NOMO-1 (cell line): ENCODE measurements at regions not wholly inside any gene's neighbourhood (a gene's known extent, or its start where the extent isn't known, plus 50 kb on each side); places are given as distances from the start of the nearest gene placed in this dataset.

Experiments used
- DNase-seq, 2 experiments: peaks; one replicate each; lab custom pipeline; 2025; ENCODE audit not compliant: unreplicated experiment in 2 of 2; lab: John Stamatoyannopoulos, UW

DNA sequence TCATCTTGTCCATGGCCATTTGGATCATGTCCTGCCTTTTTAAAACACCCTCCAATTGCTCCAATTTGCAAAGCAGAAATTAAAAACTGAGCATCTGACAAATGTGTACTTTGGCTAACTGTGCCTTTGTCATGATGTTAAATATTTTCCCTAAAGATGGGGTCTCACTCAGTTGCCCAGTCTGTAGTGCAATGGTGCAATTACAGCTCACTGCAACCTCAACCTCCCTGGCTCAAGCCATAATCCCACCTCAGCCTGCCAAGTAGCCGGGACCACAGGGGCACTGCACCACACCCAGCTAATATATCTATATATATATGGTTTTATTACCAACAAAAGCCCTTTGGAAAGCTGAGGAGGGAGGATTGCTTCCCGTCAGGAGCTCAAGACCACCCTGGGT, 782.7 kb downstream of the UQCRFS1 start:
- DNase-seq = no peak

DNA sequence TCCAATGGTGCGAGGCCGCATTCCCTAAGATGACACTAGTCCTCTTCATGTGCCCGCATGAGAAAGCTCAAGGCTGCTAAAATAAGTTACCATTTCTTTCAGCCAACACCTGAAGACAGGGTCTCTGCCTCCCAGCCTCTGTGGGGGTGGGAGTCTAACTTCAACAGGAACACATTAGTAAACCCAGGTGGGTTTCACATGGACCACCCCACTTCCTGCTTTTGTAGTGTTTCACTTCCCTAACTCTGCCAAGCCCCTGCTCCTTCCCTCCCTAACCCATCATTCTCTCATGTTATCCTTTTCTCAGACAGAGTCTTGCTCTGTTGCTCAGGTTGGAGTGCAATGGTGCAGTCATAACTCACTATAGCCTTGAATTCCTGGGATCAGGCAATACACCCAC, 783.6 kb downstream of the UQCRFS1 start:
- DNase-seq = no peak

DNA sequence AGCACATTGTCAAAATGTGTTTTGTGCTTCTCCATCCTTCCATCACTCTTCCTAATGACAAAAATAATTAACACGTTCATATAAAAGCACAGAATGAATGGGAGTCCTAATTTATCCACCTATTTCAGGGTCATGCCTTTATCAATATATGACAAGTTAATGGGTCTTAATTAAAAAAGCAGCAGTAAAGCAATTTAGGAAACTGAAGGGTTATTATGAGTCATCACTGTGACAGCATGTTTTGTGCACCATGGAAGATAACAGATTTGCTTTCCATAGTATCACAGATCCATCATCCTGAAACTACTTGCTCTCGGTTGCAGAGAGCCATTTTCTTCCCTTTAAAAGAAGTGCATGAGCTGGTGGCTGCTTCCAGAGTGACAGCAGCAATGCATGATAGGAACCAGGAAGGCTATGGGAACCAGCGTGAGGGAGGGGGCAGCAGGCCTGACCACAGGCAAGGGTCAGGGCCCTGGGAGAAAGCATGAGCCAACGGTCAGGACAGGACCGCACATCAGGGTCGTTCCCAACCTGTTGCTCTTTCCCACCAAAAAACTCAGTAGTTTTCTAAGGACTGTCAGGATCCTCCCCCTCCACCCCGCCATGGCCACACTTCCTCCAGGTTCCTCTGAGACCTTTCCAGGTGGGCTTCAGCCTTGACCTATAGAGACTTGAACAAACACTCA, 784.1 kb downstream of the UQCRFS1 start:
- DNase-seq = no peak

DNA sequence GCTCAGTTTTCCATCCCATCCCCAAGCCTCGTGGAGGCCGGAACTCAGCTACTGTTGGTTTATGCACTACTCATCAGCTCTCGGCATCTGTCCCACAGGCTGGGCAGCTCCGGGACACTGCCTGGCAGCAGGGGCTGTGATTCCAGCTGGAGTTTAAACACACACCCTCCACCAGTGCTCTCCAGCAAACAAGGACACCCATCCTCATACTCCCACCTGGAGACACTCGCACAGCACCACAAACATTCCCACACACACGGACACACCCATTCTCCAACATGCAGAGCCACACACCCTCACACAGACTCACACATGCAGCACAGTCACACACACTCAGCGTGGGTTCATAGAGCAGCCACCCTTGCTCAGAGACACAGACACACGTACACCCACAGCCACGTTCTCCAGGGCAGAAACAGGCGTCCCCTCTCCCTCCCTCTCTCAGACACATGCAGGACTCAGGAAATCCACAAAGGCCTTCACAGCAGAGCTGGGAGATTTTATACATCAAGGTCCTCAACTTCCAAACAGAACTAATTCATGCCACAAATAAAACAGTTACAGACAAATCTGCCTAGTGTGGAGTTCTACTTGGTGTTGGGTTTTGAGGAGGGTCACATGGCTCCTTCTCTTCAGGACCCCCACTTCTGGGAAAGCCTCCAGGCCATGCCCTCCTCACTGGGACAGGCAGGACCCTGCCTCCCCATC, 785.4 kb downstream of the UQCRFS1 start:
- DNase-seq = no peak

DNA sequence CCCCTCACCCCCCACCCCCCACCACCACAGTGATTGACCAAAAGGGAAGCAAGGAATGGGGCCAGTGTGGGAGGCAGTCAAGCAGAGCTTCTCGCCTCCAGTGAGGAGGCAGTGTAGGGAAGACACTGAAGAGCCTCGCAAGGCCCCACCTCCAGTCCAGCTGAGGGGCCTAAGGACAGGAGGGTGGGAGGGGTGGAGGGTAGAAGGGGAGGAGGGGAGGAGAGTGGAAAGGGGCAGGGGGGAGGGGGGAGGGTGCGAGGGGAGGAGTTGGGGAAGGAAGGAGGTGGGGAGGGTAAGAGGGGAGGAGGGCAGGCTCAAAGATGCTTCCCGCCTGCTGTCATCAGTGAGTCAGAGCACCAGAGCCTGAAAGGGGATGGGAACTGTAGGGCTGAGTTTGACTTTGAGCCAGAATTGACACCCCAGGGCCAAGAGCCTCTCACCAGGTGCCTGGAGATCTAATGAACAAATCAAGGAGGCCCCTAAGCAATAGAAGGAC, 786.2 kb downstream of the UQCRFS1 start:
- DNase-seq = no peak

DNA sequence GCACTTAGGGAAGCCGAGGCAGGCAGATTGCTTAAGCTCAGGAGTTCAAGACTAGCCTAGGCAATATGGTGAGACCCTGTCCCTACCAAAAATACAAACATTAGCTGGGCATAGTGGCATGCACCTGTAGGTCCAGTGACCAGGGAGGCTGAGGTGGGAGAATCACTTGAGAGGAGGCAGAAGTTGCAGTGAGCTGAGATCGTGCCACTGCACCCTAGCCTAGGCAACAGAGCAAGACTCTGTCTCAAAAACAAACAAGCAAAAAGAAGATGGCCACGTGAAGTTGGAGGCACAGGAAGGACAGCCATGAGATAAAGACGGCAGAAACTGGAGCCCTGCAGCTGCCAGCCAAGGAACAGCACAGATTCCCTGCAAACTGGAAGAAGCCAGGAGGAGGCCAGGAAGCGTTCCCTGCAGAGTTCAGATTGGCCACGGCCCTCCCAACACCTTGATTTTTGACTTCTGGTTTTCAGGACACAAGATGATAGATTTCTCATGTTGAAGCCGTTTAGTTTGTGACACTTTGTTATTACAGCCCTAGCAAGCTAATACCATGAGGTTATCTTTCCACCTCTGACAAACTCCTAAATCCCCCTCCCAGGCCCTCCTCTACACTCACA, 786.7 kb downstream of the UQCRFS1 start:
- no peak for DNase-seq

DNA sequence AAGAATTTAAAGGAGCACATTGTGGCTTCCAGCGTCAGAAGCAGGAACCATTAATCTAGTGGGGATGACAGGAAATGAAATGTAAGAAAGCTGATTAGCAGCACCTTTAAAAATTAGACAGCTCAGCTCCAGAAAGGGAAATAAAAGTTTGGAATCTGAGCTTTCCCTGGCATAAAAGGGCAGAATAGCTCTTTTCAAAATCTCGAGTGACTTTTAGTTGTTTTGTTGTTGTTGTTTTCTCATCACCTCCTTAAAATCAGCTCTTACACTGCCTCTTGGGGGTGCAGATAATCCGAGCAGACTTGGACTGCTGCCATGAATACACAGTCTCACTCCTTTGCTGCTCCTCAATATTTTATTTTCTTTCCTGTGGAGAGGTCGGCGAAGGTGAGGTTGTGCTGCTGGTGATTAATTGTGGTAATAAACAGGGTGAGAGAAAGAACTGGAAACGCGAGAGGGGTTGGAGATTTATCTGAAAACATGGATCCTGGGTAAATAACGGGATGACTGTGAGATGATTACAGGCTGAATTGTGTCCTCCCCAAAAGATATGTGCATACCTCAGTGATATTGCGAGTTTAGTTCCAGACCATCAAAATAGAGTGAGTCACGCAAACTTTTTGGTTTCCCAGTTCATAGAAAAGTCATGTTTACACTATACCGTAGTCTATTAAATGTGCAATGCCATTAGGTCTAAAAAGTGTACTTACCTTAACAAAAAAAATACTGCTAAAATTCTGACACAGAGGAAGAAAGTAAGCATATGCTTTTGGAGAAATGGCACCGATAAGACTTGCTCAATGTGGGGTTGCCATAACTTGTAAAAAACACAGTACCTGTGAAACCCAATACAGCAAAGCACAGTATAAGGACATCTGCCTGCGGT, 787.7 kb downstream of the UQCRFS1 start:
- DNase-seq = no peak

DNA sequence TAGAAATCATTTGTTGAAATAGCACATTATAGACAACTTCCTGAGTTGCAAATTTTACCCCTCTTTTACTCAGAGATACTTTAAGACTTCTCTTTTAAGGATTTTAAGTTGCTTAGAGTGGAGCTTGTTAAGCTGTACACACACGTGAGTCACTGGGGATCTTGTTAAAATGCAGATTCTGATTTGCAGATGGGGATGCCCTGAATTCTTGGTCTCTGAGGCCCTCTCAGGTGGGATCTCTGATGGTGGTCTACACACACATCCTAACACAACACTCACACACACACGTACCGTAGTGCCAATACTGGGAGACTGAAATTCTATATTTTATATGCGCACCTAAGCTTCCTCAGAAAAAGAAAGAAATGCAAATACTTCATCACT, 788.3 kb downstream of the UQCRFS1 start:
- no peak for DNase-seq

DNA sequence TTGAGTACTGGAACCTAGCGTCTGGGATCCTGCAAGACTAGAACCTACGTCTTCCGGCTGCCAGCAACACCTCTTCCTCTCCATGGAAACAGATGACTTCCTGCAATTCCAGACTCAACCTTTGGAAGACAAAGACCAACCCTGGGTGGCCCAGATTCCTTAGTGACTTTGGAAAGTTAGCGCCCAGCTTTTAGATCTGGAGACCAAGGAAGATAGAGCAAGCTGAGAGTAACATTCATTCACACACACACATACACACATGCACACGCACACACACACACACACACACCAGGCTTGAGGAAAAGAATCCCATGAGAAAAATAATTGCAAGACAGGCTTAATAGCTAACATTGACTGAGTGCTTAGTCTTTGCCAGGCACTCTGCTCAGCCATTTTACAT, 788.9 kb downstream of the UQCRFS1 start:
- no peak for DNase-seq

DNA sequence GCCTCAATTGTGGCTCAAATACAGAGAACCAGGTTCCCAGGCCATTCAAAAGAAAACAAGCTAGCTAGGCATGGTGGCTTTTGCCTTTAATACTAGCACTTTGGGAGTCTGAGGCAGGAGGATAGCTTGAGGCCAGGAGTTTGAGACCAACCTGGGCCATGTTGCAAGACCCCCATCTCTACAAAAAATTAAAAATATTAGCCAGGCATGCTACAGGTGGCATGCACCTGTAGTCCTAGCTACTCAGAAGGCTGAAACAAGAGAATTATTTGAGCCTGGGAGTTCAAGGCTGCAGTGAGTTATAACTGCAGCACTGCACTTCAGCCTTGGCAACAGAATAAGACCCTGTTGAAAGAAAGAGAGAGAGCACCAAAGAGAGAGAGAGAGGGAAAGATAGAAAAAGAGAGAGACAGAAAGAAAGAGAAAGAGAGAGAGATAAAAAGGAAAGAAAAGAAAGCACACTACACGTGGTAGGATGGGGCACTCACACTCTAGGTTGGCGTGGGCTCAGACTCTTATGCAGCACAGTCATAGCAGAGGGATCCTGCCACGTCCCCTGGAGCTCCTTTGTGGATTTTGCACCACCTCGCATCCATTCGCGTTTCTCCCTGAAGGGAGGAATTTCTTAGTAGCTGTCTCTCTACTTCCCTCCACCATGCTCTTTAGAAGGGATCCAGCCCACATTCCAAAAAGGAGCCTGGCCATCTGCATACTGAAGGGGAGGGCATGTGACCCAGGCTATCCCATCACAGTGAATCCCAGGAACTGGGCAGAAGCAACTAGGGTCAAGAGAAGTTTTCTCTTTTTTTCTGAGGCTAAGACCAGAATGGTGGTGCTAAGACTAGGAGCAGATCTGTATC, 789.9 kb downstream of the UQCRFS1 start:
- DNase-seq = no peak

DNA sequence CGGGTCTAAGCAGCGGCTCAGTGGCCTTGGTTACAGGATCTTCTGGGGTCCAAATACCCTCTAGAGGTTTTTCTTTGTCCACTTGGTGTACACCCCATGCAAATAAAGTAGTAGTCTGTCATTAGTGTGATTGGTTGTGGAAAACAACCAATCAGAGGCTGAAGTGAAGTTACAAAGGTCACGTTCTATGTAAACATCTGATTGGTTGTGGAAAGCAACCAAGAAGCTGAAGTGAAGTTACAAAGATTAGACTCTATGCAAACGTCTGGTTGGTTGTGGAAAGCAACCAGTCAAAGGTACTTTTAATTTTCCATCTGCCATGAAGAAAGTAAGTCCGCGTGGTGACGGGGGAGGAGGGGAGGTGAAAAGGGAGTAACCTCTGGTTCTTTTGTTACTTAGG, 790.9 kb downstream of the UQCRFS1 start:
- no peak for DNase-seq

DNA sequence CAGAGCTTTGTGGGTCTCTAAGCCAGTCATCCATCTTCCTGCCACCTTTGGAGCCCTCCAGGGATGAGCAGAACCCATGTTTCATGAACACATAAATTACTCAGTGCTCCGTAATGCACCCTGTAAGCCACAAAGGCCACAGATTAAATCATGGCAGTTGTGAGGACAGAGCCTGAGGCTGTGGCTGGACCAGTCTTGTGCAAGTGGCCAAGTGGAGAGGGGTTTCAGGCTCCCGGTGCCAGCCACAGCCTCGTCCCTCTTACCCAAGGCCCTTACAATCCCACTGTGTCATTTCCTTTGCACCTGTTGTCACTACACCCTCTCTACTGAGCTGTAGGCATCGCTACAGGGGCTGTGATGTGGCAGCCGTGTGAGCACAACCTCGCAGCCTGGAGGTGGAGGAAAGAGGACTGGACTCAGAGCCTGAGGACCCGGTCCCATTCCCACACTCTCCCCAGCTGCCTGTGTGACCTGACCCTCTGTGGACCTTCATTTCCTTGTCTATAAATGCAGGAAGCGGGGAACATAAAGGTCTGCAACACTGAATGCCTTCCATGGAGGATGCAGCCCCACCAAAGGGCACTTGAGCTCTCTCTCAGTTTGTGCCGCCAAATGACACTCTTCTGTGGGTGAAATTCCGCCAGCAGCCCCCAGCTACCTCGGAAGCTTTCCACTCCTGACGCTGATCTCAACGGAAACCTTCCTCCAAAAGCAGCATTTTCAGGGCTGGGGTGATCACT, 792.0 kb downstream of the UQCRFS1 start:
- no peak for DNase-seq

DNA sequence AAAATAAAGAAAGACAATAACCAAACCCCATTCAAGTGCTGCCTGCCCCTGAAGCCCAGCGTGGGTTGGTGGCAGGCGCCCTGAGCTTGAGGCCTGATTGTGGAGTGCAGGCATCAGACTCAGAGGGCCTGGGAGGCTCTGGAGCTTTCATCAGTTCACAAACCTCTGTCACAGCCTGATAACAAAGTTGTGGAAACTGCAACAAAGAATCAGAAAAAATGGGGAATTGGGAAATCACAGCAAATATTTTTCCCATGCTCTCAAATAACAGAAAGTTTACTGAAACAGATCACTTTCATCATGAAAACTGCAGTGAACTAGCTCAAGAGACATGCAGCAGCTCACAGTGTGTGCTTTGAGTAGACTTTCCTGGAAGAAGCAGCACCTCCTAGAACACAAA, 793.6 kb downstream of the UQCRFS1 start:
- no peak for DNase-seq

DNA sequence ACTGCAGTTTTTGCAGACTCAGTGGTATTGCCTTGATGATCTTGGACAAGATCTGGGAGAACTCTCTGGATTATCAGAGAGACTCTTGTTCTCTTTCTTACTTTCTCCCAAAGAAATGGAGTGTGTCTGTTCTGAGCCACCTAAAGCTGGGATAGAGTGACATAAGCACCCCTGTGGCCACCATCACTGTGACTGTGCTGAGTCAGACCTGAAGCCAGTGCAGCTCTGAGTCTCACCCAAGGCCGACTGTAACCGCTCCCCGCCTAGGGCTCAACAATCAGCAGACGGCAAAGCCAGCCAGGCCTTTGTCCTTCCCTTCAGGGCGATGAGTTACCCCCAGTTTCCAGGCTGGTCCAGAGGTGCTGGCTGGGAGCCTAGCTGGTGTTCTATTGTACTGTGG, 795.6 kb downstream of the UQCRFS1 start:
- no peak for DNase-seq

DNA sequence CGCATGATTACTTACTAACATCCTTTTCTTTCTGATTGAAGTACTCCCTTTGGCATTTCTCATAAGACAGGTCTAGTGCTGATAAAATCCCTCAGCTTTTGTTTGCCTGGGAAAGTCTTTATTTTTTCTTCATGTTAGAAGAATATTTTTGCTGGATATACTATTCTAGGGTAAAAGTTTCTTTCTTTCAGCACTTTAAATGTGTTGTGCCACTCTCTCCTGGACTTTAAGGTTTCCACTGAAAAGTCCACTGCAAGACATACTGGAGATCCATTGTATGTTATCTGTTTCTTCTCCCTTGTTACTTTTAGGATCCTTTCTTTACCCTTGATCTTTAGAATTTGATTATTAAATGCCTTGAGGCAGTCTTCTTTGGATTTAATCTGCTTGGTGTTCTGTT, 796.7 kb downstream of the UQCRFS1 start:
- DNase-seq = no peak

DNA sequence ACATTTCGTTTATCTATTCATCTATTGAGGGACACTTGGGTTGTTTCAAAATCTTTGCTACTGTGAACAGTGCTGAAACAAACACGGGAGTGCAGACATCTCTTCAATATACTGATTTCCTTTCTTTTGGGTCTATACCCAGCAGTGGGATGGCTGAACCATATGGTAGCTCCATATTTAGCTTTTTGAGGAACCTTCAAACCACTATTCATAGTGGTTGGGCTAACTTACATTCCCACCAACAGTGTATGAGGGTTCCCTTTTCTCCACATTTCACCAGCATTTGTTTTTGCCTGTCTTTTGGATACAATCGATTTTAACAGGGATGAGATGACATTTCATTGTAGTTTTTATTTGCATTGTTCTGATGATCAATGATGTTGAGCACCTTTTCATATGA, 798.2 kb downstream of the UQCRFS1 start:
- DNase-seq = no peak

DNA sequence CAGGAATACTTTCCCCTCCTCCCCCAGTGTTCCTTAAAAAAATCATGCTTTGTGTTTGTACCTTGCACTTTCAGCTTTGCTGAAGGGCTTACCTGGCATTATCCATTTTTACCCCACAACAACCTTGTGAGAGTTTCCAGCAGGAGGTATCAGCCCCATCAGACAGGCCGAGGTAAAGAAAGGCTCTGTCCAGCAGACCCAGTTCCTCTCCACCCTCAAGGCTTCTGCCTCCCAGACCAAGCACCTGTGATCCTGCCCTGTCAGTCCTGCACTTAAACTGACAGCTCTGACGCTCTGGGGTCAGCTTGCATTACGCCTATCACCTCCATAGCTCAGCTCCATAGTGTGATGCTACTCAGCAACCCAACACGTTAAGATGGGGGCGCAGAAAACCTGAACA, 803.1 kb downstream of the UQCRFS1 start:
- DNase-seq = no peak

DNA sequence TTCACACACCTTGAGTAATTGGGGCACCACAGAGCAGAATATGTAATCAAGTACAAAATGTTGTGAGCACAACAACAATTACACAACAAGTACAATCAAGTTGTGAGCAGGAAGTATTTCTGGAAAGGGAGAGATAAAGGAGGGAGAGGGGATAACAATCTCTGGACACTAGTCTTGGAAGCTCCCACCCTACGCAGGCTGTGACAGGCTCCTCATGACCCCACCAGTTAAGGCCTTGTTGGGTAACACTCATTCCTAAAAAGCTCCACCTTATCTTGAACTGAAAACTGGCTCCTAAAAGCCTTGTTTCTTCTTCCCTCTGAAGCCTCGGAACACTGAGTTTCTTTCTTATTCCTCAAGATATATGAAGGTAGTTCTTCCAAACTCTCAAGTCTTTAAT, 806.0 kb downstream of the UQCRFS1 start:
- no peak for DNase-seq

DNA sequence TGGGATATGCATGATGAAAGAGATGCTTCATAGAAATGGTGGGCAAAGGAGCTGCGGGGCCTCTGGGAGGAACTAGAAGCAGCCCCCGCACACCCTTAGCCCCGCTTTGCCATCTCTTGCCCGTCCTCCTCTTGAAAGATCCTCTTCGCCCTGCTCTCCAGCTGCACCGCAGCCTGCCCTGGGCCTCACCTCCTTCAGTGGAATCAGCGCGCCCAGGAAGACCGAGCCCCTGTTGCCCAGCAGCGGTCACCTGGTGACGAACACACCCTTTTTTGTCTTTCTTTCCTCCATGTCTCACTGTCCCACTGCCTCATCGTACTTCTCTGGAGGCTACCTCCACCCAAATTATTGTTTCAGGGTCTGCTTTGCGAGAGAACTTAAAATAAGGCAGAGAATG, 807.6 kb downstream of the UQCRFS1 start:
- DNase-seq = no peak

DNA sequence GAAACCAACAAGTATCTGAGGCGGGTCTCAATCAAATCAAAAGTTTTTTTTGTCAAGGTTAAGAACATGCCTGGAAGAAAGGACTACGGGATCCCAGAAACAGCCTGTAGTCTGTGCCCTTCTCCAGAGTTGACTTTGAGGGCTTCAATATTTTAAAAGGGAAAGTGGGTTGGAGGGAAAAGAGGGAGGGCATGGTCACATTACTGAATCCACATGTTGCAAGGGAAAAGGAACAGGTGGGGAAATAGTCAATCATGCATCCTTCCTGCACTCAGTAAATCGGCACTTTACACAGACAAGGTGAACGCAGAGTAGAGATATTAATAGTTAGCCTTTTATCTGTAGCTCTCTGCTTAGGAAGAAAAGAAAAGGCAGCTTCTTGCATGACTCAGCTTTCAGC, 808.5 kb downstream of the UQCRFS1 start:
- no peak for DNase-seq
